GM12878 (cell line): ENCODE measurements at regions not wholly inside any gene's neighbourhood (a gene's known extent, or its start where the extent isn't known, plus 50 kb on each side); places are given as distances from the start of the nearest gene placed in this dataset.

ENCODE experiments used
- ATAC-seq: fragments of 200-7000 bp; cut with Tn5 transposase; 3 replicates; pipeline ENCODE4 v1.9.1; 2020; ENCODE audit warnings: mild to moderate bottlenecking, moderate library complexity
- BruUV-seq: library from RNA; stranded (reverse); fragments of 400-500 nt; replicated peaks from 2 replicates; lab custom pipeline; 2021; lab: Mats Ljungman, UMichigan
- CTCF ChIA-PET: fragments of 300-600 bp; sonication (Branson Sonifier 250); formaldehyde crosslinking; extraction: SDS; loops from one replicate; lab custom pipeline; 2021; ENCODE audit warnings: inconsistent platforms; lab: Yijun Ruan, JAX
- POLR2A ChIA-PET: fragments of 350-600 bp; formaldehyde crosslinking; extraction: SDS; loops from one replicate; lab custom pipeline; 2021; ENCODE audit warnings: inconsistent platforms; lab: Charles Lee
- RAD21 ChIA-PET: fragments of 300-600 bp; sonication (Branson Sonifier 250); formaldehyde crosslinking; loops from one replicate; lab custom pipeline; 2023; ENCODE audit warnings: antibody characterized with exemption; ENCODE audit not compliant: unreplicated experiment; lab: Charles Lee
- SMC1A ChIA-PET: fragments of 300-600 bp; sonication (Branson Sonifier 250); formaldehyde crosslinking; loops from one replicate; lab custom pipeline; 2023; ENCODE audit not compliant: unreplicated experiment, uncharacterized antibody; lab: Charles Lee
- DNase-seq: peaks from one replicate; pipeline ENCODE4 v3.0.0-alpha.2; 2011; ENCODE audit warnings: low read depth, low spot score
- FAIRE-seq: peaks from 3 replicates; lab custom pipeline; 2011; peaks lifted over from hg19 to GRCh38; lab: Jason Lieb, UNC
- H2AFZ ChIP-seq: 2 replicates; pipeline ENCODE4 v1.6.0; 2011; ENCODE audit warnings: low read depth, low read length, control low read depth; ENCODE audit not compliant: control insufficient read depth
- H3K27ac ChIP-seq: 2 replicates; pipeline ENCODE4 v1.5.1; 2011; ENCODE audit warnings: control low read depth; ENCODE audit not compliant: control insufficient read depth, insufficient read depth
- H3K27me3 ChIP-seq, 2 experiments: replicated peaks in 1 of 2; 2 replicates each; pipeline versions ENCODE4 v1.6.0 to v1.6.1; 2011; ENCODE audit warnings: low read length in 1 of 2; ENCODE audit not compliant: control insufficient read depth in 2 of 2, insufficient read depth in 2 of 2
- H3K36me3 ChIP-seq, 2 experiments: 2 replicates each; pipeline ENCODE4 v1.5.1; 2011; ENCODE audit warnings: low read length in 1 of 2; ENCODE audit not compliant: control insufficient read depth in 2 of 2, insufficient read depth in 2 of 2
- H3K4me1 ChIP-seq: 2 replicates; pipeline ENCODE4 v1.6.1; 2011; ENCODE audit warnings: mild to moderate bottlenecking, low read length, moderate library complexity, mixed read lengths; ENCODE audit not compliant: control insufficient read depth, insufficient read depth
- H3K4me2 ChIP-seq: 2 replicates; pipeline ENCODE4 v1.6.0; 2011; ENCODE audit warnings: control low read depth; ENCODE audit not compliant: control insufficient read depth, insufficient read depth
- H3K4me3 ChIP-seq: fragments of 200-600 bp; sonication (generic); 2 replicates; pipeline ENCODE4 v1.5.1; 2016
- H3K79me2 ChIP-seq: 2 replicates; pipeline ENCODE4 v1.6.0; 2011; ENCODE audit warnings: low read length; ENCODE audit not compliant: control insufficient read depth, insufficient read depth
- H3K9ac ChIP-seq: 2 replicates; pipeline ENCODE4 v1.8.0; 2011; ENCODE audit warnings: low read length, control low read depth, mixed read lengths; ENCODE audit not compliant: control insufficient read depth, insufficient read depth
- H3K9me3 ChIP-seq: replicated peaks from 3 replicates; pipeline ENCODE4 v1.5.1; 2011; ENCODE audit warnings: mild to moderate bottlenecking, low read length; ENCODE audit not compliant: control insufficient read depth, insufficient read depth
- H4K20me1 ChIP-seq: 2 replicates; pipeline ENCODE4 v1.6.0; 2011; ENCODE audit not compliant: control insufficient read depth, insufficient read depth
- CBX5 ChIP-seq: sonication (generic); IDR thresholded peaks from 2 replicates; pipeline ENCODE4 v1.6.1; 2016; ENCODE audit warnings: low read depth, moderate library complexity, mild to moderate bottlenecking, inconsistent platforms
- DPF2 ChIP-seq: fragments of 450-650 bp; IDR thresholded peaks from 2 replicates; pipeline ENCODE4 v1.6.1; 2017; ENCODE audit warnings: mild to moderate bottlenecking
- IRF3 ChIP-seq: fragments of 450-650 bp; IDR thresholded peaks from 2 replicates; pipeline ENCODE4 v1.6.1; 2014; ENCODE audit warnings: mild to moderate bottlenecking
- LARP7 ChIP-seq: fragments of 450-650 bp; IDR thresholded peaks from 2 replicates; pipeline ENCODE4 v1.6.1; 2017; ENCODE audit warnings: mild to moderate bottlenecking
- MEF2A ChIP-seq: IDR thresholded peaks from 2 replicates; pipeline ENCODE4 v1.6.1; 2011; ENCODE audit warnings: low read depth, mild to moderate bottlenecking, low read length, moderate library complexity; ENCODE audit not compliant: insufficient read depth
- MXI1 ChIP-seq: fragments of 150-350 bp; IDR thresholded peaks from 2 replicates; pipeline ENCODE4 v1.6.1; 2011; ENCODE audit warnings: low read depth, mild to moderate bottlenecking, inconsistent platforms, low read length, improper control_type of control experiment
- NFYB ChIP-seq: IDR thresholded peaks from 2 replicates; pipeline ENCODE4 v1.6.1; 2011; ENCODE audit warnings: low read depth, mild to moderate bottlenecking, low read length, improper control_type of control experiment, moderate library complexity; ENCODE audit not compliant: insufficient read depth
- PAX5 ChIP-seq: IDR thresholded peaks from 2 replicates; pipeline ENCODE4 v1.6.1; 2011; ENCODE audit warnings: low read depth, low read length, borderline replicate concordance
- POLR2AphosphoS2 ChIP-seq: IDR thresholded peaks from 2 replicates; pipeline ENCODE4 v1.6.1; 2011; ENCODE audit warnings: low read depth, mild to moderate bottlenecking, low read length, improper control_type of control experiment, moderate library complexity
- RCOR1 ChIP-seq: conservative IDR thresholded peaks from 2 replicates; pipeline ENCODE4 v1.6.1; 2012; ENCODE audit warnings: low read depth, low read length, improper control_type of control experiment
- SKIL ChIP-seq: fragments of 450-650 bp; IDR thresholded peaks from 2 replicates; pipeline ENCODE4 v1.6.1; 2017; ENCODE audit warnings: mild to moderate bottlenecking, low read depth, inconsistent platforms; ENCODE audit not compliant: poor library complexity, severe bottlenecking
- TBL1XR1 ChIP-seq: IDR thresholded peaks from 2 replicates; pipeline ENCODE4 v1.6.1; 2012; ENCODE audit warnings: low read depth, low read length, improper control_type of control experiment
- WRNIP1 ChIP-seq: IDR thresholded peaks from 2 replicates; pipeline ENCODE4 v1.6.1; 2011; ENCODE audit warnings: low read depth, low read length, improper control_type of control experiment, borderline replicate concordance
- YBX1 ChIP-seq: fragments of 450-650 bp; IDR thresholded peaks from 2 replicates; pipeline ENCODE4 v1.6.1; 2016; ENCODE audit warnings: antibody characterized with exemption
- WGBS: methylation state at CpG from one replicate; pipeline ENCODE4 v1.1.6; 2016; ENCODE audit warnings: low lambda C conversion rate; ENCODE audit not compliant: insufficient replicate concordance, insufficient coverage; ENCODE audit errors: missing lambda C conversion rate; 5-methylcytosine and 5-hydroxymethylcytosine counted together
- in situ Hi-C: fragments of 300-500 bp; cut with MboI; formaldehyde crosslinking; loops from 9 replicates; pipeline ENCODE4 v1.14.3; 2018; ENCODE audit warnings: mixed read lengths
- intact Hi-C: fragments of 100-400 bp; cut with micrococcal nuclease; formaldehyde crosslinking; loops from one replicate; pipeline ENCODE4 v1.14.2; 2022; ENCODE audit not compliant: unreplicated experiment

- no peak for ATAC-seq
Measured at GRCh38 chr17:73867056-73867455, 222.8 kb upstream of the SDK2 start.

More at GRCh38 chr17:73867056-73867455, 222.8 kb upstream of the SDK2 start:
- Histone ChIP-seq H2AFZ (no peak overlapping the region), H3K4me2 (no peak overlapping the region), H4K20me1 (no peaks in the 10 kb centered on the region), H3K36me3 (no peaks in the 10 kb centered on the region), H3K79me2 (no peaks in the 10 kb centered on the region), H3K27me3 (no peaks in the 10 kb centered on the region; a peak in 1 of 4 replicates), H3K4me1 (no peaks in the 10 kb centered on the region), H3K4me3 (no peak overlapping the region), H3K9ac (no peak overlapping the region), H3K9me3 (no peaks in the 10 kb centered on the region), H3K27ac (no peak overlapping the region)
- in situ Hi-C loops (no loop called here), intact Hi-C loops (no loop called here)
- WGBS, result 32% methylated on average over 12 of the region's 12 CpGs
- DNase-seq (no peak), FAIRE-seq (no peak)
- RAD21 ChIA-PET, result no interaction called here
- POLR2A ChIA-PET, result no interaction called here
- CTCF ChIA-PET, result no interaction called here
- BruUV-seq, result no TSS peak
- TF ChIP-seq MXI1, result no peak
- no peak for TF ChIP-seq IRF3
- TF ChIP-seq NFYB, result no peak
- TF ChIP-seq RCOR1, result no peak
- no peak for TF ChIP-seq POLR2AphosphoS2
- no peak for TF ChIP-seq SKIL
- TF ChIP-seq LARP7, result no peak
- TF ChIP-seq PAX5, result no peak
- TF ChIP-seq YBX1, result no peak
- TF ChIP-seq CBX5, result no peak
- no peak for TF ChIP-seq WRNIP1
- no peak for TF ChIP-seq MEF2A
- no peak for TF ChIP-seq DPF2
- no peak for TF ChIP-seq TBL1XR1
- SMC1A ChIA-PET, result interaction anchor here (0.7 kb wide), 1 partner anchor 89 kb away, joined by 3 read pairs; no protein-coding TSS in a partner anchor
